HFFc6 (cell line): ENCODE measurements at regions not wholly inside any gene's neighbourhood (a gene's known extent, or its start where the extent isn't known, plus 50 kb on each side); places are given as distances from the start of the nearest gene placed in this dataset.

Source experiments
- DNase-seq: peaks from one replicate; pipeline ENCODE4 v3.0.0-alpha.2; 2018
- H3K27ac Mint-ChIP-seq: 2 replicates; pipeline ENCODE4 v1.8.0; 2020; ENCODE audit warnings: mild to moderate bottlenecking, mixed read lengths
- H3K27me3 Mint-ChIP-seq: 2 replicates; pipeline ENCODE4 v1.8.0; 2021; ENCODE audit warnings: mild to moderate bottlenecking, moderate library complexity, mixed read lengths; ENCODE audit not compliant: insufficient read depth
- H3K36me3 Mint-ChIP-seq: 2 replicates; pipeline ENCODE4 v1.8.0; 2021; ENCODE audit warnings: low read depth, mixed read lengths
- H3K4me1 Mint-ChIP-seq: 2 replicates; pipeline ENCODE4 v1.8.0; 2020; ENCODE audit warnings: low read depth, mixed read lengths
- H3K4me3 Mint-ChIP-seq: 2 replicates; pipeline ENCODE4 v1.8.0; 2020; ENCODE audit warnings: mild to moderate bottlenecking, moderate library complexity, mixed read lengths
- H3K9me3 Mint-ChIP-seq: 2 replicates; pipeline ENCODE4 v1.8.0; 2020; ENCODE audit warnings: mild to moderate bottlenecking, mixed read lengths
- TF ChIP-seq, protein P1 (sequence below): fragments of 200-600 bp; sonication (generic); IDR thresholded peaks from 2 replicates; pipeline ENCODE4 v1.5.0; 2021; ENCODE audit warnings: antibody characterized with exemption, mild to moderate bottlenecking

DNA sequence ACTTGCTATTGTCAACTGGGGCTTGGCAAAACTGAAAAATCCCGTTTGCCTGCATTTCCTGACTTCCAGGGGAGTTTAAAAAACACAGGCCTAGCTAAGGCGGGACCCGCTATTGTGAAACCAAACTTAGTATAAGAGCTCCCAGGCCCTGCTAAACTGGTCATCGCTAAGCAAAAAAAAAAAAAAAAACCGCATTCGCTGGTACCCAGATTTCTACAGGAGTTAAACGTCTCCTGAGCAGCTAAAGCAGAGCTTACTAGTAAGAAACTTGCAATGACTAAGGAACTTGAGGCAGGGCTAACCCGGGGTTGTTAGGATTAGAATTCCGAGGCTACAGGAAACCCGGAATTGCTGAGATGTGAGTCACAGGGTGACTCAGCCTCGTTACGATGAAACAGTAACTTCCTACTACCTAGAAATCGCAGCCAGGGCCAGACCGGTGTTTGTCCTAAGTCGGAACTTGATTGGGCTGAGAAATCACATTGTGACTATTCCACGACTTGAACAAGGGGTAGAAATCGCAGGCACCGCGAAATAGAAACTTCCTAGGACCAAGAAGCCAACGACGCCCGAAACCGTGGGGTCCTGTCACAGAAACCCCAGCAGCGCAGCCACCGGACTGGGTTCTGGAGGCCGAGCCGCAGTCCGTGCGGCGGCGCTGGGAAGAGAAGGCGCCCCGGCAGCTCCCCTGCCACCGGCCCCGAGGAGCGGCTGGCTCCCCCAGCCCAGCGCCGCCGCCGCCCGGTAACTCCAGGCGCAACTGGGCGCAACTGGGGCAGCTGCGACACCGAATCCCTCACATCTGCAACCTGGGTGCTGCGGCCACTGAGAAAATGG lies 89.4 kb downstream of the ANXA2R start:
- TF ChIP-seq, protein P1, sequence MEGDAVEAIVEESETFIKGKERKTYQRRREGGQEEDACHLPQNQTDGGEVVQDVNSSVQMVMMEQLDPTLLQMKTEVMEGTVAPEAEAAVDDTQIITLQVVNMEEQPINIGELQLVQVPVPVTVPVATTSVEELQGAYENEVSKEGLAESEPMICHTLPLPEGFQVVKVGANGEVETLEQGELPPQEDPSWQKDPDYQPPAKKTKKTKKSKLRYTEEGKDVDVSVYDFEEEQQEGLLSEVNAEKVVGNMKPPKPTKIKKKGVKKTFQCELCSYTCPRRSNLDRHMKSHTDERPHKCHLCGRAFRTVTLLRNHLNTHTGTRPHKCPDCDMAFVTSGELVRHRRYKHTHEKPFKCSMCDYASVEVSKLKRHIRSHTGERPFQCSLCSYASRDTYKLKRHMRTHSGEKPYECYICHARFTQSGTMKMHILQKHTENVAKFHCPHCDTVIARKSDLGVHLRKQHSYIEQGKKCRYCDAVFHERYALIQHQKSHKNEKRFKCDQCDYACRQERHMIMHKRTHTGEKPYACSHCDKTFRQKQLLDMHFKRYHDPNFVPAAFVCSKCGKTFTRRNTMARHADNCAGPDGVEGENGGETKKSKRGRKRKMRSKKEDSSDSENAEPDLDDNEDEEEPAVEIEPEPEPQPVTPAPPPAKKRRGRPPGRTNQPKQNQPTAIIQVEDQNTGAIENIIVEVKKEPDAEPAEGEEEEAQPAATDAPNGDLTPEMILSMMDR: no peak
- H3K27ac Mint-ChIP-seq: peak overlapping the region; percentile 96
- H3K9me3 Mint-ChIP-seq: peaks cover 49% of the 10 kb centered on the region

DNA sequence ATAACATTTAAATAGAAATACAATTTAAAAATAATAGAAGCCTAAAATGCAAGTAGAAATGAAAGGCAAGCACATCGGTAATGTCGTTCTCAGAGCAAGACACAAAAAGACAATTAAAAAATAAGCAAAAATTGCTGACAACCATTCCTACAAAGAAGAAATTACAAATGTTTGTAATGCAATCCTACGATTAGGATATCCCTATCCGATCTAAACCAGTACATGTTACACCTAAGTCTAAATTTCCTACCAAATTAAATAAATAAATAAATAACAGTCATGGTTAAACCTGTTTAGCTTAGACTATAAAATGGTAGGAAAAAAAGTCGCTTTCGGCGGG lies 90.0 kb downstream of the ANXA2R start:
- peak overlapping the region; percentile 96 for H3K27ac Mint-ChIP-seq
- TF ChIP-seq, protein P1: no peak
- peak overlapping the region; percentile 86 for H3K4me3 Mint-ChIP-seq
- no peak for DNase-seq
- peaks cover 2% of the 10 kb centered on the region; the same call in 1 of the 2 replicates for H3K27me3 Mint-ChIP-seq
- H3K9me3 Mint-ChIP-seq: peaks cover 46% of the 10 kb centered on the region
- peaks cover 29% of the 10 kb centered on the region for H3K36me3 Mint-ChIP-seq
- peaks cover 34% of the 10 kb centered on the region for H3K4me1 Mint-ChIP-seq

More for the DNA sequence above, 89.4 kb downstream of the ANXA2R start:
- Mint-ChIP-seq H3K4me1 (peaks cover 28% of the 10 kb centered on the region), H3K36me3 (peaks cover 33% of the 10 kb centered on the region), H3K4me3 (peak overlapping the region; percentile 86), H3K27me3 (peaks cover 2% of the 10 kb centered on the region; the same call in 1 of the 2 replicates)
- peak; percentile 100 for DNase-seq

DNA sequence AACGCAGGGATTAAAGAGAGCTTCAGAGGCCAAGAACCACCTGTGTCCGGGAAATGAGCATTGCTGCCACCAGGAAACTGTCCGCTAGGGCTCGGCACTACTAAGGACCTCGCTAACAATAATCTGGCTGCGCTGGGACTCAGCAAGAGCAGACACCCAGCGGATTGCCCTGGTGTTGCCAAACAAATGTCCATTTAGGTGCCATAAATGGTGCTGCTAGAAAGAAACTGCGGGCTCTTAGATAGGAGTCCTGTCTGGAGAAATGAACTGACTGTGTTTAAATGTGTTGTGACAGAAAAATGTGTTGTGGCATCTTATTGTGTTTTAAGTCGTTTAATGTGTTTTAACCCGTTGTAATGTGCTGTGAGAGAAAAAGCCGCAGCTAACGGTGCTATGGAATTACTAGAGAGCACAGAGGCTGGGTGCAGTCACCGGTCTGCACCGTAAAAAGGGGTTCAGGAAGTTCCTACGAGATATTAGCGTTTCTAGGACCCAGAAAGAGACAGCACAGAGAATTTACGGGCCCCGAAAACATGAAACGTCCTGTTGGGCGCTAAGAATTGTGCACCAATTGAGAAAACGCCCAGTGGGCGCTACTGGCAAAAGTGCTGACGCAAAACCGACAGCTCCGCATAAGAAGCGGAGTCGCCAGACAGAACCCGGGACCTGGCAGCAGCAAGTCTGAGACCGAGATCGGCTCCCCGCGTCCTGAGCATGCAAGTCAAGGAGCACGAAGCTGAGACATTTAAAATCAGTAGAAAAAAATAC lies 90.6 kb downstream of the ANXA2R start:
- Mint-ChIP-seq H3K27ac (peak overlapping the region; percentile 96), H3K27me3 (peaks cover 3% of the 10 kb centered on the region; the same call in 1 of the 2 replicates), H3K4me1 (peaks cover 39% of the 10 kb centered on the region), H3K36me3 (peaks cover 25% of the 10 kb centered on the region), H3K4me3 (peak overlapping the region; percentile 86), H3K9me3 (peaks cover 40% of the 10 kb centered on the region)
- TF ChIP-seq, protein P1: peak; percentile 75
- DNase-seq: peak; percentile 75

DNA sequence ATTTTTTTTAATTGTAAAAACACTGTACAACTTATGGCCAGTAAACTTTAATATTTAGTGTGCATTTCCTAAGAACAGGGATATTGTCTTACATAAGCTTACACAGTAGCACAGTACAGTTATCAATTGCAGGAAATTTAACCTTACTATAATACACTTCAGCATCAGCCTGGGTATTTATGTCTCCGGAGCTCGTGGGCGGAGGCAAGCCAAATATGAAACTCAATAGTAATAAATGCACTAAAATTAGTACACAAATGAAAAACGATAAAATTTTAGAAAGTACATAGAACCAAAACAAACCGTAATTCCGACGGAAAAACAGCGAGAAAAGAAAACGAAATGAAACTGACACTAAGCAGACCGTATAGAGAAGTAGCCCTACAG lies 91.2 kb downstream of the ANXA2R start:
- Mint-ChIP-seq H3K4me3 (peak overlapping the region; percentile 86), H3K9me3 (peaks cover 35% of the 10 kb centered on the region), H3K4me1 (peaks cover 45% of the 10 kb centered on the region), H3K36me3 (peaks cover 19% of the 10 kb centered on the region), H3K27ac (peak overlapping the region; percentile 96), H3K27me3 (peaks cover 3% of the 10 kb centered on the region; the same call in 1 of the 2 replicates)
- TF ChIP-seq, protein P1: no peak
- no peak for DNase-seq

DNA sequence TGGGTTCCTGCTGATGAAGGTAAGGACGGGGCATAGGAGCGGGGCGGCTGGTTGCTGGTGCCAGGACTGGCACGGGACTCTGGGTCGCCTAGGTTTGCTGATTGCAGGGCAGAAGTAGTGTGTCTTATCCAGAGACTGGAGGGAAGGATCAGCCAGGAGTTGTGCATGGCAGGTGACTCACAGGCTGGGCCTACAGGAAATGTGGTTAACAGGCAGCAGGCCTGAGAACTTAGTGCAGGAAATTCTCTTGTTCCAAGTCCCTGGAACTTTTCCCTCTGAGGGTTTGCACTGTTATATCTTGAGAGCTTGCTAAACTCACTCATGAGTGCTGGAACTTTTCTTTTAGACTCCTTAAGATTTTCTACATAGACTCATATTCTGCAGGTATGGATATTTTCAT lies 95.1 kb downstream of the ANXA2R start:
- Mint-ChIP-seq H3K27me3 (peaks cover 1% of the 10 kb centered on the region), H3K36me3 (no peaks in the 10 kb centered on the region), H3K9me3 (no peaks in the 10 kb centered on the region), H3K4me1 (peaks cover 72% of the 10 kb centered on the region), H3K4me3 (peak overlapping the region; percentile 93), H3K27ac (peak overlapping the region; percentile 92)
- DNase-seq: peak; percentile 87
- TF ChIP-seq, protein P1: no peak
